ENCODE measurements at regions not wholly inside any gene's neighbourhood (a gene's known extent, or its start where the extent isn't known, plus 50 kb on each side); places are given as distances from the start of the nearest gene placed in this dataset.

DNA sequence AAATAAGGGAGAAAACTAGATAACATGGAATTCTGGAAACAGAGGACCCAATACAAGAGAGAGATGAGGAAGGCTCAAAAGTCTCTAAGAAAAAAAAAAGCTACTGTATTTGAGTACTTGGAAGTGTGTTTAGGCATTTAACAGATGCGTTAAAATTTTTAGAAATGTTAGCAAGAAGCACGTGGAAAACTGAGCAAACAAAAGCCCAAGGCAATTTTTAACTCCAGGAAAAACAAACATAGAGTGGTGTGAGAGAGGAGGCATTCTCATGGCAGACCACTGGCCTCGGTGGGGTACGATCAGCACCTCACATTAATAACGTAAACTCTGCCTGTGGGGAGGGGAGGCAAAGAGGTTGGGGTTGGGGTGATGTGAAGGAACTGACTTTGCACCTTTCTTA lies 321.4 kb downstream of the GADD45G start:
- TF ChIP-seq, protein P1, sequence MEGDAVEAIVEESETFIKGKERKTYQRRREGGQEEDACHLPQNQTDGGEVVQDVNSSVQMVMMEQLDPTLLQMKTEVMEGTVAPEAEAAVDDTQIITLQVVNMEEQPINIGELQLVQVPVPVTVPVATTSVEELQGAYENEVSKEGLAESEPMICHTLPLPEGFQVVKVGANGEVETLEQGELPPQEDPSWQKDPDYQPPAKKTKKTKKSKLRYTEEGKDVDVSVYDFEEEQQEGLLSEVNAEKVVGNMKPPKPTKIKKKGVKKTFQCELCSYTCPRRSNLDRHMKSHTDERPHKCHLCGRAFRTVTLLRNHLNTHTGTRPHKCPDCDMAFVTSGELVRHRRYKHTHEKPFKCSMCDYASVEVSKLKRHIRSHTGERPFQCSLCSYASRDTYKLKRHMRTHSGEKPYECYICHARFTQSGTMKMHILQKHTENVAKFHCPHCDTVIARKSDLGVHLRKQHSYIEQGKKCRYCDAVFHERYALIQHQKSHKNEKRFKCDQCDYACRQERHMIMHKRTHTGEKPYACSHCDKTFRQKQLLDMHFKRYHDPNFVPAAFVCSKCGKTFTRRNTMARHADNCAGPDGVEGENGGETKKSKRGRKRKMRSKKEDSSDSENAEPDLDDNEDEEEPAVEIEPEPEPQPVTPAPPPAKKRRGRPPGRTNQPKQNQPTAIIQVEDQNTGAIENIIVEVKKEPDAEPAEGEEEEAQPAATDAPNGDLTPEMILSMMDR (IDR thresholded peaks at IDR 0.05; ENCODE audit: unreplicated experiment) = no peak
- CTCF ChIA-PET = interaction anchor here (1.2 kb wide), 1 partner anchor 11 kb away, joined by 5 read pairs; no protein-coding TSS in a partner anchor
- no TSS peak for BruUV-seq (replicated peaks)
- no peaks in the 10 kb centered on the region for H3K9me3 Mint-ChIP-seq (ENCODE audit: unreplicated experiment)
- DNase-seq (ENCODE audit: unreplicated experiment) = no peak
- POLR2A ChIA-PET = no interaction called here
- peaks cover 10% of the 10 kb centered on the region for H3K4me1 Mint-ChIP-seq (ENCODE audit: insufficient read depth, unreplicated experiment)
- no peaks in the 10 kb centered on the region for H3K36me3 Mint-ChIP-seq (ENCODE audit: insufficient read depth, unreplicated experiment)
- H3K27ac Mint-ChIP-seq (ENCODE audit: low read depth, unreplicated experiment) = no peak overlapping the region
- no peak overlapping the region for H3K4me3 Mint-ChIP-seq (ENCODE audit: unreplicated experiment)
- H3K27me3 Mint-ChIP-seq (ENCODE audit: insufficient read depth, unreplicated experiment) = peaks cover 24% of the 10 kb centered on the region
- intact Hi-C loops (cut with micrococcal nuclease) = no loop called here

DNA sequence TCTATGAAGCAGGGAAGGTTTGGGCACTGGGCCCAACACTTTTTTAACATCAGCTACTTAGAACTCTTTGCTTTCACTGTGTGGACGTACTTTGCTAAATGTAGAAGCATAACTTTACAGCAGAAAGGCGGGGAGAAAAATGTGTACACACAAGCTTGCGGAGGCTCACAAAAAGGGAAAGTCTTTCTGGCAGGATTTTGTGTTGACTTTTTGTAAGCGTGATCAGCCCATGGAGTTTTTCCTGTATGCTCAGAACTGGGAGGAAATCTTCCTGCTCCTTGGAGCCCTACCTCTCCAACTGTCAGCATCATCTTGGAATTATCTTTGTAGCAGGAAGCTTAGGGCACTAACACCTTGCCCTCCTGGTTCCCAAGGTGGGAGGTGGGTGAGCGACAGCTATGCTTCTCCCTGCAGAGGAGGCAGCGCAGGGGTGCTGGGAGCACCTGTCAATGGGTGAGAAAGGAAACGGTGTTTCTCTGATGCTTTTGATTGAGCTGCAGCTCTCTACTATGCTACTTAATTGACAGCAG lies 321.9 kb downstream of the GADD45G start:
- Mint-ChIP-seq H3K36me3 (ENCODE audit: insufficient read depth, unreplicated experiment) (no peaks in the 10 kb centered on the region), H3K27me3 (ENCODE audit: insufficient read depth, unreplicated experiment) (peaks cover 24% of the 10 kb centered on the region), H3K4me3 (ENCODE audit: unreplicated experiment) (no peak overlapping the region), H3K27ac (ENCODE audit: low read depth, unreplicated experiment) (no peak overlapping the region), H3K4me1 (ENCODE audit: insufficient read depth, unreplicated experiment) (peaks cover 10% of the 10 kb centered on the region), H3K9me3 (ENCODE audit: unreplicated experiment) (no peaks in the 10 kb centered on the region)
- no peak for DNase-seq (ENCODE audit: unreplicated experiment)
- no TSS peak for BruUV-seq (replicated peaks)
- POLR2A ChIA-PET = interaction anchor here (0.7 kb wide), 1 partner anchor 181 kb away, joined by 3 read pairs; no protein-coding TSS in a partner anchor
- TF ChIP-seq, protein P1 (IDR thresholded peaks at IDR 0.05; ENCODE audit: unreplicated experiment) = no peak
- intact Hi-C loops (cut with micrococcal nuclease) = no loop called here
- CTCF ChIA-PET = interaction anchor here (1.0 to 1.2 kb wide), 2 partner anchors 12 to 169 kb away, joined by 3 to 5 read pairs; no protein-coding TSS in a partner anchor

- Mint-ChIP-seq H3K4me1 (ENCODE audit: insufficient read depth, unreplicated experiment) (peaks cover 10% of the 10 kb centered on the region), H3K4me3 (ENCODE audit: unreplicated experiment) (no peak overlapping the region), H3K27ac (ENCODE audit: low read depth, unreplicated experiment) (no peak overlapping the region), H3K27me3 (ENCODE audit: insufficient read depth, unreplicated experiment) (peaks cover 38% of the 10 kb centered on the region), H3K36me3 (ENCODE audit: insufficient read depth, unreplicated experiment) (no peaks in the 10 kb centered on the region), H3K9me3 (ENCODE audit: unreplicated experiment) (no peaks in the 10 kb centered on the region)
- BruUV-seq (replicated peaks) = no TSS peak
- TF ChIP-seq, protein P1 (IDR thresholded peaks at IDR 0.05; ENCODE audit: unreplicated experiment) = no peak
- no peak for DNase-seq (ENCODE audit: unreplicated experiment)
- ChIA-PET POLR2A (no interaction called here), CTCF (no interaction called here)
- intact Hi-C loops (cut with micrococcal nuclease) = no loop called here
These were observed 323.3 kb downstream of the GADD45G start for GRCh38 chr9:89928106-89928505.

DNA sequence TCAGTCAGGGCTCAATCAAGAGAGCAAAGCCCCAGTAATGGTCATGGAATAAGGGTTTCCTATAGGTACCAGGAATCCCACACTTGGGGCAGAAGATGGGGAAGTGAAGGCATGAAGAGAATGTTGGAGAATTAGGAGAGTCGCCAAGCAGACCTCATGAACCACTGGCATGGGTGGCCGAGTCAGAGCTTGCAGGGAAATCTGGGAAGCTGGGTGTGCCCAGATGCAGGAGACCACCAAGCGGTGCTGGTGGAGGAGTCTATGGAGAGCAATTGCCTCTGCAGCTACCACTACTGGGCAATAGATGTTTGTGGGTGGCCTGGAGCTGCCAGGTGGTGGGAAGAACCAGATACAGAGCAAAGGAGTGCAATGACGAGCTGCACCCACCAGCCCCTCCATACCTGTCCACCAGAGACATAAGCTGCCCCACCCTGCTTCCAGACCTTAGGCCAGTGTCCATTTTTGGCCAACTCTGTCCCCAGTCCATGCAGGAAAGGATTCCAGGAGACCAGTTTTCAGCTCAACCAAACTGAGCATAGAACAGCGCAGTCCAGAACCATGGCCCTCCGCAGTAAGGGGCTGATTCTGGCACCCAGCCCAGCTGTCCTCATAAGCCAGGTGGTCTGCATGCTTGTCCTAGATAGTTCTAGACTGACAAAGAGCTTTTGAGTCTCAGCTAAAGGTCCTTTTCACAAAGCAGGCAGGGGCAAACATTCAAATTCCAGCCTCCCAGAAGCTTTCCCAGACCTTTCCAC lies 323.9 kb downstream of the GADD45G start:
- Mint-ChIP-seq H3K27me3 (ENCODE audit: insufficient read depth, unreplicated experiment) (peaks cover 42% of the 10 kb centered on the region), H3K4me1 (ENCODE audit: insufficient read depth, unreplicated experiment) (peaks cover 10% of the 10 kb centered on the region), H3K9me3 (ENCODE audit: unreplicated experiment) (no peaks in the 10 kb centered on the region), H3K36me3 (ENCODE audit: insufficient read depth, unreplicated experiment) (no peaks in the 10 kb centered on the region), H3K4me3 (ENCODE audit: unreplicated experiment) (no peak overlapping the region), H3K27ac (ENCODE audit: low read depth, unreplicated experiment) (no peak overlapping the region)
- BruUV-seq (replicated peaks) = no TSS peak
- TF ChIP-seq, protein P1 (IDR thresholded peaks at IDR 0.05; ENCODE audit: unreplicated experiment) = no peak
- CTCF ChIA-PET = interaction anchor here (0.7 kb wide), 1 partner anchor 16 kb away, joined by 5 read pairs; no protein-coding TSS in a partner anchor
- intact Hi-C loops (cut with micrococcal nuclease) = no loop called here
- no peak for DNase-seq (ENCODE audit: unreplicated experiment)
- POLR2A ChIA-PET = no interaction called here

Data from MCF 10A (cell line).